ENCODE measurements at regions not wholly inside any gene's neighbourhood (a gene's known extent, or its start where the extent isn't known, plus 50 kb on each side); places are given as distances from the start of the nearest gene placed in this dataset.

DNA sequence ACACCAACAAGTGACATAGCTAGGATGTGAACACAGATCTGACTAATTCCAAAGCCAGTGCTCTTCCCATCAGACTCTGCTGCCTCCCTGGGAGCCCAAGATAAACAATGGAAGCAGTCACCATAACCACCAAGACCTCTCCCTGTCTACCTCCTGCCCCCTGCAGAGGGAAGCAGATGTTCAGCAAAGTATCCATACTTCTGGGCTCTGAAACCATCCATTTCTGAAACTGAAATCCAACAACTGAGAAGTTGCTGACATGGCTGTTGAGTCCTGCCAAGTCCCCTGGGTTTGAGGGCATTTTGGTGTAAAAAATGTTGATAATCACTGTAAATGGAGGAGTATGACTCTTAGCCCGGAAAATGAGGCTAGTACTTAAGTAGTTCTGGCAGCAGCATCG is 102.1 kb downstream of the TYW3 start:
- no peak overlapping the region for H3K4me3 ChIP-seq (ENCODE audit: low read depth, low read length)
- peak; percentile 33 for DNase-seq (ENCODE audit: low read depth)
- TF ChIP-seq, protein P1, sequence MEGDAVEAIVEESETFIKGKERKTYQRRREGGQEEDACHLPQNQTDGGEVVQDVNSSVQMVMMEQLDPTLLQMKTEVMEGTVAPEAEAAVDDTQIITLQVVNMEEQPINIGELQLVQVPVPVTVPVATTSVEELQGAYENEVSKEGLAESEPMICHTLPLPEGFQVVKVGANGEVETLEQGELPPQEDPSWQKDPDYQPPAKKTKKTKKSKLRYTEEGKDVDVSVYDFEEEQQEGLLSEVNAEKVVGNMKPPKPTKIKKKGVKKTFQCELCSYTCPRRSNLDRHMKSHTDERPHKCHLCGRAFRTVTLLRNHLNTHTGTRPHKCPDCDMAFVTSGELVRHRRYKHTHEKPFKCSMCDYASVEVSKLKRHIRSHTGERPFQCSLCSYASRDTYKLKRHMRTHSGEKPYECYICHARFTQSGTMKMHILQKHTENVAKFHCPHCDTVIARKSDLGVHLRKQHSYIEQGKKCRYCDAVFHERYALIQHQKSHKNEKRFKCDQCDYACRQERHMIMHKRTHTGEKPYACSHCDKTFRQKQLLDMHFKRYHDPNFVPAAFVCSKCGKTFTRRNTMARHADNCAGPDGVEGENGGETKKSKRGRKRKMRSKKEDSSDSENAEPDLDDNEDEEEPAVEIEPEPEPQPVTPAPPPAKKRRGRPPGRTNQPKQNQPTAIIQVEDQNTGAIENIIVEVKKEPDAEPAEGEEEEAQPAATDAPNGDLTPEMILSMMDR (conservative IDR thresholded peaks at IDR 0.05; ENCODE audit: low read depth, low read length), result no peak

DNA sequence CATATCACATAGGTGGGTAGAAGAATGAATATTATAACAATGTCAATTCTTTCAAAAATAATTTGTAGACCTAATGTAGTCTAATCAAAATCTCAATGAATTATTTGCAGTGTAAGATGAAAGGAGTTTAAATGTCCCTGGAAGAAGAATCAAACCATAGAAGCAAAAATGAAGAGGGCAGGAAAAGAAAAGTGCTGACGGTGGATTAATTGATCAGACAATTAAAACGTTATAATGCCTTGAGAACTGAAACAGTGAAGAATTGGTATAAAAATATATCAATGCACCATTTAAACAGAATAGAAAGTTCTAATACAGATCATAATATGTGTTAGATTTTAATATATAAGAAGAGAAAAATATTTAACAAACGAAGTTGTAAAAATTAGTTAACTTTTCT is 109.8 kb downstream of the TYW3 start:
- TF ChIP-seq, protein P1 (conservative IDR thresholded peaks at IDR 0.05; ENCODE audit: low read depth, low read length), result no peak
- no peak for DNase-seq (ENCODE audit: low read depth)
- no peak overlapping the region for H3K4me3 ChIP-seq (ENCODE audit: low read depth, low read length)

DNA sequence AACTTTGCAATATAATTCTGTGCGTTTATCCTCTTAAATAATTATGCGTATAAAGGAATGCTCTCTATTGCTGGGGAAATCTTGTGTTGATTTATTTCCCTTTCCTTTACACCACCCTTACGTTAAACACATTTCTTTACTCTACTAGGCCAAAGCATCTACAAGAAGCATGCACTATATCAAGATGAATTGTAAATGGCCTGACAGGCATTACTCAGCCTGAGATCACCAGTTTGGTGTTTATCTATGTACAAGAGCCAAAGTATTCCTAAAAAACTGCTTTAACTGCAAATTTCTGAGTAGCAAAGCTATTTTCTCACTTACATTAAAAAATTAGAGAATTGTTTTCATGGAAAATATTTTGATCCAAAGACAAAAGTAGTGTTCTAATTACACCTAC is 114.8 kb downstream of the TYW3 start:
- H3K4me3 ChIP-seq (ENCODE audit: low read depth, low read length), result no peak overlapping the region
- DNase-seq (ENCODE audit: low read depth), result no peak
- TF ChIP-seq, protein P1 (conservative IDR thresholded peaks at IDR 0.05; ENCODE audit: low read depth, low read length), result no peak

DNA sequence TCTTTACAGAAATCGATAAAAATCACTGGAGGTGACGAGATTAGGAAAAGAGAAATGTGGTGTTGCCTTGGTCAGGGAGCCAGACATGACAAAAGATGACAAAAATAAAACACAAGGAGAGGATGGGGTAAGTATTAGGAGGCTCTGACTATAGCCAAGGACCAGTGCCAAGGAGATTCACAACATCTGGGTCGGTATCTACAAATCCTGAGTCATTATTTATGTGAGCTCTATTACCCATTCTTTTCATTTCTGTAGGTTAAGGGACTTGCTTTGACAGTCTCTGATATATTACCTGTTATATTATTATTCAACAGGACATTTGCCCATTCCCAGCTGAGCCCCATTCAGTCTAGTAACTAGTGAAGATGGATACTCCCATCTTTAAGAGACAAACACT is 120.8 kb downstream of the TYW3 start:
- H3K4me3 ChIP-seq (ENCODE audit: low read depth, low read length), result no peak overlapping the region
- no peak for DNase-seq (ENCODE audit: low read depth)
- TF ChIP-seq, protein P1 (conservative IDR thresholded peaks at IDR 0.05; ENCODE audit: low read depth, low read length), result no peak

DNA sequence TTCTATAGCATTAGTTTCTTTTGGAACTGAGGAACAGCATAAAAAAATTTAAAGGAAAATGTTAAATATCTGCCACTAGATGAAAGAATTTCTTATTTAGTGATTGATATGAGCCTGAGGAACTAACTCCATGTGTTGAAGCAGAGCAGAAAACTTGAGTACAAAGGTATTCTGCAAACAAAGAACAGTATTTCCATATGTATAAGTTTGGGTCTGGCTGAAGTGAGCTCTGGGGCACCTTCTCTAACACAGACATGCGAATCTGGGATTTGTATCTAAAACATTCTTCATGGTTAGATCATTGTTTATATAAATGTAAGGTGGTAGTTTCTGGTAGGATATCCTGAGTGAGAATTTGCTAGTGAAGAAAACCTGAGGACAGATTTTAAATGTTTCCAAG is 123.2 kb downstream of the TYW3 start:
- TF ChIP-seq, protein P1 (conservative IDR thresholded peaks at IDR 0.05; ENCODE audit: low read depth, low read length), result no peak
- no peak for DNase-seq (ENCODE audit: low read depth)

DNA sequence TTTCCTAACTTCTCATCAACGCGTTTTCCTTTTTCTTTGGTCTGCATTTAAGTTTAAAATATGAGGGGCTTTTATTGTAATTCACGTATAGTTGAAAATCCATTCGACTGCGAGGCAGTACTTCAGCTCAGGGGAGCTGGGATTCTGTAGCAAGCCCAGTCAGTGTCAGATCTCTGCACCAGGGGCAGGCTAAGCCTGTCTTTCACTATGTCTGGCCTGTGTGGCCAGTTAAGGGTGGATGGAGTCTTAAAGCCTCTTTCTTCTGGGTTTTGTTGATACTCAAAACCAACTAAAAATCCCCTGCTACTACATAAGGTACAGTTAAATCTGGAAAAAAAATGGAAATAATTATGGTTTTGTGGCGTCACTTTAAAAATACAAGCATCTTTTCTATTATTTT is 124.7 kb downstream of the TYW3 start:
- no peak overlapping the region for H3K4me3 ChIP-seq (ENCODE audit: low read depth, low read length)
- TF ChIP-seq, protein P1 (conservative IDR thresholded peaks at IDR 0.05; ENCODE audit: low read depth, low read length), result no peak
- no peak for DNase-seq (ENCODE audit: low read depth)

More for the DNA sequence above, 123.2 kb downstream of the TYW3 start:
- no peak overlapping the region for H3K4me3 ChIP-seq (ENCODE audit: low read depth, low read length)

DNA sequence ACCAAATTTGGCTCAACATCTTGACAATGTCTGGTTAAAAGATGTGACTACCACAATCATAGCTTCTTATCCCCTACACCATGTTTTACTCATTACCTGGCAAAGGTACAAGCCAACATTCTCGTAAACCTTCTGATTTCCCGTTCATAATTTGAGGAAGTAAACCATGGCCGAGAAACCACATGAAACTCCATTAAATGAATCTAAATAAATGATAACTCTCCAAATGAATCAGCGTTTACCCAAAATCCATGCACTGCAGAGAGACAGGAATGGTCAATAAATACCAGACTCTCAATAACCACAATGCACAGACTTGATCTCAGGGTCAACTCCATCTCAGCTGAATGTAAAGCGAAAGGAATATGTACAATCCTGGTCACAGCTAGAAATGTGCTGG is 125.2 kb downstream of the TYW3 start:
- no peak overlapping the region for H3K4me3 ChIP-seq (ENCODE audit: low read depth, low read length)
- TF ChIP-seq, protein P1 (conservative IDR thresholded peaks at IDR 0.05; ENCODE audit: low read depth, low read length), result no peak
- no peak for DNase-seq (ENCODE audit: low read depth)
